ENCODE measurements at regions not wholly inside any gene's neighbourhood (a gene's known extent, or its start where the extent isn't known, plus 50 kb on each side); places are given as distances from the start of the nearest gene placed in this dataset.

GRCh38 chr3:82999777-83000176 is 1238.3 kb upstream of the GBE1 start (continued):
- TF ChIP-seq, protein P1, sequence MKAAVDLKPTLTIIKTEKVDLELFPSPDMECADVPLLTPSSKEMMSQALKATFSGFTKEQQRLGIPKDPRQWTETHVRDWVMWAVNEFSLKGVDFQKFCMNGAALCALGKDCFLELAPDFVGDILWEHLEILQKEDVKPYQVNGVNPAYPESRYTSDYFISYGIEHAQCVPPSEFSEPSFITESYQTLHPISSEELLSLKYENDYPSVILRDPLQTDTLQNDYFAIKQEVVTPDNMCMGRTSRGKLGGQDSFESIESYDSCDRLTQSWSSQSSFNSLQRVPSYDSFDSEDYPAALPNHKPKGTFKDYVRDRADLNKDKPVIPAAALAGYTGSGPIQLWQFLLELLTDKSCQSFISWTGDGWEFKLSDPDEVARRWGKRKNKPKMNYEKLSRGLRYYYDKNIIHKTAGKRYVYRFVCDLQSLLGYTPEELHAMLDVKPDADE (IDR thresholded peaks at IDR 0.05) = no peak
- TF ChIP-seq NANOG (IDR thresholded peaks at IDR 0.05; ENCODE audit: borderline replicate concordance) (no peak), CREB1 (CRISPR knock-in tag; IDR thresholded peaks at IDR 0.05; ENCODE audit: low read depth) (no peak), POLR2AphosphoS5 (IDR thresholded peaks at IDR 0.05; ENCODE audit: low read depth) (no peak), JUNB (IDR thresholded peaks at IDR 0.05; ENCODE audit: unreplicated experiment) (no peak)

- Histone ChIP-seq H4K20me1 (replicated peaks; ENCODE audit: insufficient read depth) (no peaks in the 10 kb centered on the region), H3K79me2 (replicated peaks; ENCODE audit: insufficient read depth) (no peaks in the 10 kb centered on the region), H3K4me2 (no peak overlapping the region), H3F3A (replicated peaks; ENCODE audit: low read depth) (no peaks in the 10 kb centered on the region), H3K9me2 (ENCODE audit: insufficient read depth) (no peaks in the 10 kb centered on the region; the same call in 1 of the 2 replicates), H3K27me3 (ENCODE audit: insufficient read depth) (no peaks in the 10 kb centered on the region), H3K4me3 (no peak overlapping the region), H3K27ac (ENCODE audit: low read depth) (peak overlapping the region; percentile 9; the same call in 1 of the 2 replicates), H2AFZ (peak overlapping the region; percentile 4; the same call in 1 of the 2 replicates), H3K36me3 (ENCODE audit: insufficient read depth) (no peaks in the 10 kb centered on the region), H3K4me1 (ENCODE audit: insufficient read depth) (no peaks in the 10 kb centered on the region)
- DNase-seq (ENCODE audit: low spot score) = peak; percentile 9
- H3K9me3 Mint-ChIP-seq = peaks cover 13% of the 10 kb centered on the region; the same call in 2 of the 3 replicates
- peaks cover 13% of the 10 kb centered on the region; the same call in 1 of the 3 replicates for H3K36me3 Mint-ChIP-seq (ENCODE audit: low read depth)
- no peak overlapping the region for H3K4me3 Mint-ChIP-seq
- no peak for TF ChIP-seq REST (IDR thresholded peaks at IDR 0.05; ENCODE audit: unreplicated experiment)
- H3K27me3 Mint-ChIP-seq (ENCODE audit: insufficient read depth, low read depth, poor library complexity) = peaks cover 2% of the 10 kb centered on the region
- H3K27ac Mint-ChIP-seq = peak overlapping the region; percentile 18; the same call in 1 of the 2 replicates
- no peak for ATAC-seq
- H3K4me1 Mint-ChIP-seq = peaks cover 8% of the 10 kb centered on the region
Measured at GRCh38 chr3:82978368-82978767, 1216.9 kb upstream of the GBE1 start.

GRCh38 chr3:82977871-82978270 is 1216.4 kb upstream of the GBE1 start:
- ATAC-seq (peak; percentile 70), DNase-seq (ENCODE audit: low spot score) (peak; percentile 52)
- Histone ChIP-seq H3K36me3 (ENCODE audit: insufficient read depth) (no peaks in the 10 kb centered on the region), H3K4me1 (ENCODE audit: insufficient read depth) (no peaks in the 10 kb centered on the region), H3K79me2 (replicated peaks; ENCODE audit: insufficient read depth) (no peaks in the 10 kb centered on the region), H3K27ac (ENCODE audit: low read depth) (peak overlapping the region; percentile 9; the same call in 1 of the 2 replicates), H4K20me1 (replicated peaks; ENCODE audit: insufficient read depth) (no peaks in the 10 kb centered on the region), H3K9me2 (ENCODE audit: insufficient read depth) (no peaks in the 10 kb centered on the region; the same call in 1 of the 2 replicates), H3K4me2 (no peak overlapping the region), H2AFZ (peak overlapping the region; percentile 4; the same call in 1 of the 2 replicates), H3F3A (replicated peaks; ENCODE audit: low read depth) (no peaks in the 10 kb centered on the region), H3K4me3 (no peak overlapping the region), H3K27me3 (ENCODE audit: insufficient read depth) (no peaks in the 10 kb centered on the region)
- Mint-ChIP-seq H3K4me3 (no peak overlapping the region), H3K9me3 (peaks cover 8% of the 10 kb centered on the region; the same call in 2 of the 3 replicates), H3K36me3 (ENCODE audit: low read depth) (peaks cover 8% of the 10 kb centered on the region; the same call in 1 of the 3 replicates), H3K4me1 (peaks cover 8% of the 10 kb centered on the region), H3K27ac (no peak overlapping the region), H3K27me3 (ENCODE audit: insufficient read depth, low read depth, poor library complexity) (no peaks in the 10 kb centered on the region)
- TF ChIP-seq STAT1 (IDR thresholded peaks at IDR 0.05; ENCODE audit: unreplicated experiment) (no peak), ZNF331 (CRISPR knock-in tag; IDR thresholded peaks at IDR 0.05; ENCODE audit: low read depth) (no peak), EZH2 (IDR thresholded peaks at IDR 0.05; ENCODE audit: low read depth, unreplicated experiment) (no peak)
- TF ChIP-seq, protein P1 (IDR thresholded peaks at IDR 0.05) = no peak
